RCC 7860 (cell line): ENCODE measurements at regions not wholly inside any gene's neighbourhood (a gene's known extent, or its start where the extent isn't known, plus 50 kb on each side); places are given as distances from the start of the nearest gene placed in this dataset.
"Not testable (repeated sequence)": the region's sequence is repeated elsewhere in the genome, so short reads cannot be mapped to it uniquely, and the experiment has no call there.

Source experiments
- DNase-seq: peaks from one replicate; pipeline ENCODE4 v3.0.0-alpha.2; 2015; ENCODE audit warnings: low spot score
- FAIRE-seq: peaks from 2 replicates; lab custom pipeline; 2012; peaks lifted over from hg19 to GRCh38; lab: Jason Lieb, UNC

DNA sequence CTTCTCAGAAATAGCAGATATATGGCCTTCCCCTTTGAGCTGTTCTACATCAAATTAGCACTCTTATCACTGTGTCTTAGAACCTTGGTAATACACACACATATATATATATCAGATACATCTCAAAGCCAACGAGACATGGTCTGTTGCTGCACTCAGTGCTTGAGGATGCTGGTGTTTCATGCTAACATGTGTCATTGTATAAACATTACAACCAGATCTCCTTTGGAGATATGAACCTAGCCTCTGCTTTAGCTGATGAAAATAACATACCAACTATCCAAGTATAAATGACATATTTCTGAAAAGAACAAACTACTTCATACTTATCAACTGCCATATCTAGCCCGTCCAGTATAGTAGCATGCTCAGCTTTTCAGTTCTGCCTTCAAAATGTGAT is 226.7 kb upstream of the HNRNPA3 start:
- DNase-seq (no peak), FAIRE-seq (no peak)

DNA sequence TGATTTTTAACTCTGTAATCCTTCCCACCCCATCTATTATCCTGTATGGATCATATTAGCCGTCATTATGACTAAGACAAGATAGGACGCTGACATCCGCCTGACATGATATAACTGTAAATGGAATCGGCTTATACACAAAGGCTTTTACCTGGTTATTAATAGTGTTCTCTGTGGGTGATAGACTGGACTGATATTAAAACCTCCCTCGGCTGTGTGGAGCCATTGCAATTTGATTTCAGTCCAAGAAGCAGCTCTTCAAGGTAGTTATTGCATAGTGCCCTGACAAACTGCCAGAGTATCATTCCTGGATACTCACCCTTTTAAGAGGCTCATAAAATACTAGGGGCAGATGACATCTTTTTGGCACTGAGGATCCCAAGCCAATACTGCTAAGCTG is 226.1 kb upstream of the HNRNPA3 start:
- no peak for FAIRE-seq
- DNase-seq = no peak

GRCh38 chr2:176991411-176991810 is 221.2 kb upstream of the HNRNPA3 start:
- FAIRE-seq (no peak), DNase-seq (no peak)

DNA sequence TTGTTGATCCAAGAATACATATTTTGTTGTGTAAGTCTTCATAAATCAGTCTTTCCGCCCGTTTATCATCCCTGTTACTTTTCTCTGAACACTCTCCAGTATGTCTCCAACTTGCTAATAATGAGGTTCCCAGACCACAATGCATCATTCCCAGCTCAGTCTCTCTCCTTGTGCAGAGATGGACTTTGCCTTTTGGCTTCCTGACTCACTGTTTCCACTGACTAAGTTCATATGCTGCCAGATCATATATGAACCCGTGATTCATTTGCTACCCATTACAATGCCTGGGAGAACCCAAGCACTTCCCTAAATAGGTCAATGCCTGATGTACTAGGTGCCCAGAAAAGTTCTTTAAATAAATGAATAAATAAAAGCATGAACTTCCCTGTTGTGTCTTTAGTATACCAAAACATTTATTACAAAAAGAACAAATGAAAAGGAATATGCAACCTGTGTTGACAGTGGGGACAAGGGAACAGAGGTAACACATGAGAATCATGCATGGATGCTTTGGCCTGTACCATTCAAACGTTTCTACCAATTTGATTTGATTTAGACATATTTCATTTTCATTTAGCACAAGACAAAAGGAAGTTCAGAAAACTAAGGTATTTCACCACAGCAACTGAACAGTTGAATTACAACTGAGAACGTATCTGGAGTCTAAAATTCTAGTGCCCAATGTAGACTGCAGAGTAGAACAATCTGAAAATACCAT is 215.4 kb upstream of the HNRNPA3 start:
- DNase-seq (peak; percentile 89), FAIRE-seq (peak; percentile 97)

GRCh38 chr2:176997792-176998169 is 214.8 kb upstream of the HNRNPA3 start:
- DNase-seq (no peak), FAIRE-seq (no peak)

DNA sequence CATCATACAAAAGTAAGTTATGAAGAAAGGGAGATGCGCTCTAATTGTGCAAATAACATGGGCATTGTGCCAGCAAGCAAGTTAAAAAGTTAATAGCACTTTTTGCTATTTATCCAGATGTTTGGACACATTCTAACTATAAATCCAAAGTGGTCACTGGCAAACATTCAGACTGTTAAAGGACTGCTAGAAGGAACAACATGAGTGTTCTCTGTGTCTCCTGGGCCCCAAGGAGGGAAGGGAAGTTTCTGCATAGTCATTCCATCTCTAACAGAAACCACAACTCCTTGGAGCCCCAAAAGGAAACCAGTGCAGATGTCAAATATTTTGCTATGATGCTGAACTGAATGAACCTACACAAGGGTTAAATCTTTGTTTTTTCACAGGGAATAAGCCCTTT is 213.3 kb upstream of the HNRNPA3 start:
- FAIRE-seq (no peak), DNase-seq (no peak)

DNA sequence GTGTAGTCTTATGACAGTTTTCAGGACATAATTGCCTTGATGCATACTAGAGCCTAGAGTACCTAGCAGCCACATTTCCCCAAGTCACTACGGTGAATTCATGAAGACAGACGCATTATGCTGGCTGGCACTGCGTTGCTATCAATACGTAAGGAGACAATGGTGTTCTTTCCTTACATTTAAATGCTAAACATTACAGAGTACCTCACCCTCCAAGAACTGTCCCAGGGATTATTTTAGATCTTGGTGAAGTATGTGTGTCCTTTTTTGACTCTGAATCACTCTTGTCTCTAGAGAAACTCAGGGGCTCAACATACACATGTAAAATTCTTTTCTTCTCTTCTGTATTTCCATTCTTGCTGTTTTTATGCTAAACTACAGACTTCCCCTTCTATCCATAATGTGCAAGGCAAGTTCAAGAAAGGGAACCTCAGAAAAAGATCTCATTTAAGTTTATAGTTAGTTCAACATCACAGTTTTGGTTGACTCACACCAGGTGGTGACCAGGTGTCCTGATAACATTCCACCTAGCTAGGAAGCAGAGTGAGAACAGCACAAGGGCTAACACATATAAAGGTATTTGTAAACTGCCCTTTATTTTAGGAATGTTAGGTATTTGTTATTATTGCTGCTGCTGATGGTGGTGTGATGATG is 212.4 kb upstream of the HNRNPA3 start:
- FAIRE-seq = no peak

DNA sequence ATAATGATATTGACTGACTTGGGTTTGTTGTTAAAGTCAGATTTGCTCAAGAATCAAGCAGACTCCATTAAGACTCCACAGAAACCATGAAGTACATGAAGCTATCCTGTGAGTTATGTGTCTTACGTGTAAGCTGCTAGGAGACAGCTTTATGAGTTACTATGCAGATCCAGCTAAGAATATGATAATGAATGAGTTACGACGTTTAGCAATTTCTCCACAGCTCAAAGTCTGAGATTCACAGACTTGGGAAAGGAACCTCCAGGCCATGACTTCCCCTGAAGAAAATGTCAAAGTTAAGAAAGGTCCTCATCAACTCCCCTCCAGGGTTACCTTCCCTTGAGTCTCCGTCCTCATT is 211.9 kb upstream of the HNRNPA3 start:
- DNase-seq = no peak
- no peak for FAIRE-seq

More for the DNA sequence above, 212.4 kb upstream of the HNRNPA3 start:
- DNase-seq = no peak

DNA sequence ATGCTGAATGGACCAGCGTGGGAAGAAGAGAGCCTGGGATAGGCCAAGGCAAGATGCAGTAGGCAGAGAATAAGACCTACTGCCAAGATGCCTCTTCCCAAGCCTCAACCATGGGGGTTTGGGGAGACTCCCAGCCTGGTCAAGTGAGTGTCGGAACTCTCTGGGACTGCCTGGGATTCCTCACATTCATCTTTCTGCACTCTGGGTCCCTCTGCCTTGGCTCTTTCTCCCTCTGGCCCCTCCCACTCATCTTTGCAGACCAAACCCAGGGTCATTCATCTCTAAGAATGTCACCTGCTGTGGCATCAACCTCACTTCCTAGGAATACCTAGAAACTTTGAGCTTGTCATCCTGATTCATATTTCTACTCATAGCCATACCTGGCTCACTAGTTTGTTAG is 211.3 kb upstream of the HNRNPA3 start:
- DNase-seq (no peak), FAIRE-seq (no peak)

DNA sequence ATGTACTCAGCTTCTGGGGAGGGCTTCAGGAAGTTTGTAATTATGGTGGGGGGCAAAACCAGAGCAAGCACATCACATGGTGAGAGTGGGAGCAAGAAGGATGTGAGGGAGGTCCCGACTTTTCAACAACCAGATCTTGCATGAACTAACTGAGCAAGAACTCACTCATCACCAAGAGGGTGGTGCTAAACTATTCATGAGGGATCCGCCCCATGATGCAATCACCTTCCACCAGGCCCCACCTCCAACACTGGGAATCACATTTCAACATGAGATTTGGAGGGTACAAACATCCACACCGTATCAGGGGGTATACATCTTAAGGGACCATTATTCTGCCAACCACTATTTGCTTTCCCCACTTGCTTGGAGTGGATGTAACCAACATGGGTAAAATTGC is 209.6 kb upstream of the HNRNPA3 start:
- DNase-seq = no peak
- FAIRE-seq = no peak

GRCh38 chr2:177007726-177008125 is 204.9 kb upstream of the HNRNPA3 start:
- not testable (repeated sequence) for FAIRE-seq, DNase-seq

DNA sequence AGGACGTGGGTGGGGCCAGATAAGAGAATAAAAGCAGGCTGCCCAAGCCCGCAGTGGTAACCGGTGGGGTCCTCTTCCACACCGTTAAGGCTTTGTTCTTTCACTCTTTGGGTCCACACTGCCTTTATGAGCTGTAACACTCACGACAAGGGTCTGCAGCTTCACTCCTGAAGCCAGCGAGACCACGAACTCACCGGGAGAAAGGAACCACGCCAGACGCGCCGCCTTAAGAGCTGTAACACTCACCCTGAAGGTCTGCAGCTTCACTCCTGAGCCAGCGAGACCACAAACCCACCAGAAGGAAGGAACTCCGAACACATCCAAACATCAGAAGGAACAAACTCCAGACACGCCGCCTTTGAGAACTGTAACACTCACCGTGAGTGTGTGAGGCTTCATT is 203.9 kb upstream of the HNRNPA3 start:
- FAIRE-seq, DNase-seq: not testable (repeated sequence)

DNA sequence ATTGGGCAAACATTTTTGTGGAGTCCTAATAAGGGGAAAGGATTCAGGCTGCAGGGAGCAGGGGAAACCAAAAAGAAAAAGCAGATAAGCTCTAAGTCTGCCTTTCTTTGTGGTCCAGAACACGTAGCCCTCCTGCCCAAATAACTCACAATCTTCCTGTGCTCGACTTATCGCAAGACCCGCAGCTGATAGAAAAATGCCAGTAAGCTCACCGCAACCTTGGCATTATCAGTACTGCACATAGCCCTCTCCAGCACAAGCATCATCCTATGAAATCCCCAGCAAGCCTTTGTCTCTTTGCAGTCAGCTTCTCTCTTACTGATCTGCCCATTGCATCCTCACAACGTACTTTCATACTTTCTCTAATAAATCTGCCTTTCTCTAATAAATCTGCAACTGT is 202.4 kb upstream of the HNRNPA3 start:
- FAIRE-seq (no peak), DNase-seq (no peak)

DNA sequence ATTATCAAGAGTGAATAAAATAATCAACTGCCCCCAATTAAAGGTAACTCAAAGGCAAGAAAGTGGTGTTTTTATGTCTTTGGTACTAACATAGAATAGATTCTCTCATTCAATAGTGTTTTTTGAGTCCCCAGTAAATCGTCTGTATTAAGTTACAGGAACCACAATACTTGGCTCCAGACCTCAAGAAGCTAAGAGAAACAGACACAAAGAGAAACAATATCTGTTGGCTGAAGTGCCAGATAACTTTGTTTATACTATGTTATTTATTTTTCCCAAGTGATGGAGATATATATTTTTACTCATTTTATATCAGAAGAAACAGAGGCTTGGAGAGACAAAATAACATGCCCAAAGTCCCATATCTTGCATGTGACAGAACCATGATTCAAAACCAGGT is 201.7 kb upstream of the HNRNPA3 start:
- DNase-seq (no peak), FAIRE-seq (no peak)

GRCh38 chr2:177014946-177015345 is 197.6 kb upstream of the HNRNPA3 start:
- no peak for FAIRE-seq
- no peak for DNase-seq

GRCh38 chr2:177015356-177015923 is 197.2 kb upstream of the HNRNPA3 start:
- DNase-seq (no peak), FAIRE-seq (no peak)

DNA sequence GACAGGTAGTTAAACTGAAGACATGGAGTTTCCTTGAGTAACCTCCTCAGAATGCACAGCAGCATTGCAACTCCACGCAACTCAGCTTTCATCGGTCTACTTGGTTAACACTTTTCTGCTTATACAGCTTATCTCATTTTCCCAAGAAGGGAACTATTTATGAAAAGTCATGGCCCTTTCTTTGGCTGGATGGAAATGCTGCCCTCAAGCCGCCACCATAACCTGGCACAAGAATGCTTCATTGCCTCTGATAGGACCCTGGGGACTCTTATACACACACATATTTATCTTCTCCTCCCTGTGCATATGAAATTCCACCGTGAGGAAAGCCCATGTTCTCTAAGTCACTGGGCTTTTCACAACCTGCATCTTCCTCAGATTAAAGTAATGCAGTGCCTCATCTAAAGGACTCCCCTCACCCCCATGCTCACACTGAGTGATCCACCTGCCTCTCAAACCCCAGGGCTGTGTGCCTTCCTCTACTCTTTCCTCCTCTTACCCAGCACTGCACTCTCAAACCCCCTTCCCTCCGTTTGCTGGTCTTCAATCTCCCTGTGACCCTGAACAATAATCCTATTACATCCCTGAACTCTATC is 192.0 kb upstream of the HNRNPA3 start:
- no peak for FAIRE-seq

DNA sequence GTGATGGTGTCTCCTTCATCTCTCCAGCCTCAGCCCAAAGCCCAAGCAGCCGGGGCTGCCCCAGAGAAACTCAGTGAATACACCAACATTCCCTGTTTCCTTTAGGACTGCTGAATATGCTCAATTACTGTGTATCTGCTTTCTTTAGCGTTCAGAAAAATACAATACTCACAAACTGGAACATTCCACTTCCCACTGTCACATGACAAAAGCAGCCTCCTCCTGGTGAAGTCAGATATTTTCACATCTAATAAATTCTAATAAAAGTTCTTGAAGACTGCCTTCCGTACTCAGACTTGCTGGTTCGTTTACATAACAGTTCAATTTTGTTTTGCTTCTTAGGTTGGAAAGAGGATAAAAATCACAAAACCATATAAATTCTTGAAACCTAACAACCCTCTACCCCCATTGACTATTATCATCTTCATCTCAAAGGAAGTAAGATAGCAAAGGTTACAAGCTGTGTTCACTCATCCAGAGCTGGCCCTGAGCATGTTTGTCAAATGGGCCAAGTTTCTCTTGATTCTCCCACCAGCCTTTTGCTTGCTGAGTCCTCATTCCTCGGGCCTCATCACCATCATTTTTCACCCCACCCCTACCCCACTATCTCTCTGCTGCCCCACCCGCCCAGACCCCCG is 190.8 kb upstream of the HNRNPA3 start:
- DNase-seq (no peak), FAIRE-seq (no peak)

More for the DNA sequence above, 192.0 kb upstream of the HNRNPA3 start:
- DNase-seq = no peak

DNA sequence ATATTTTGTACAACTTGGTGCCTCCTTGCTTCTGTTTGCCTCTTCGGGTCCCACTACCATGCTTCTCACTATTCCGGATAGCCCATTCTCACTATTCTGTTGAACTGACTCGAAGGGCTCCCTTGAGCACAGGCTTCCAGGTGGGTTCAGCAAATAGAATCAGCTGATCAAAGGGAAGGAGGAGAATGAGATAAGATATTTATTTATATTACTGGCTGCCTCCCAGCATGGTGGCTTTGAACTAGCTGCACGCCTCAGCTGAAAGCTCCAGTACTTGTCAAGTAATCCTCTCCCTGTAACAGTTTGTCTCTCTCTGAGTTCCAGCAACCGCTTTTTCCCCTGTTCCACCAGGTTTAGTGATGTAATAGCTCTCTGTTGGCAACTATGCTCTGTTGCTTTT is 187.8 kb upstream of the HNRNPA3 start:
- DNase-seq (no peak), FAIRE-seq (no peak)

- FAIRE-seq = no peak
- no peak for DNase-seq
These were observed 186.3 kb upstream of the HNRNPA3 start for GRCh38 chr2:177026253-177026652.

- FAIRE-seq = no peak
- no peak for DNase-seq
These were observed 185.6 kb upstream of the HNRNPA3 start for GRCh38 chr2:177026956-177027355.

GRCh38 chr2:177028296-177028695 is 184.3 kb upstream of the HNRNPA3 start:
- FAIRE-seq (no peak), DNase-seq (no peak)
